ENCODE measurements at regions not wholly inside any gene's neighbourhood (a gene's known extent, or its start where the extent isn't known, plus 50 kb on each side); places are given as distances from the start of the nearest gene placed in this dataset.

DNA sequence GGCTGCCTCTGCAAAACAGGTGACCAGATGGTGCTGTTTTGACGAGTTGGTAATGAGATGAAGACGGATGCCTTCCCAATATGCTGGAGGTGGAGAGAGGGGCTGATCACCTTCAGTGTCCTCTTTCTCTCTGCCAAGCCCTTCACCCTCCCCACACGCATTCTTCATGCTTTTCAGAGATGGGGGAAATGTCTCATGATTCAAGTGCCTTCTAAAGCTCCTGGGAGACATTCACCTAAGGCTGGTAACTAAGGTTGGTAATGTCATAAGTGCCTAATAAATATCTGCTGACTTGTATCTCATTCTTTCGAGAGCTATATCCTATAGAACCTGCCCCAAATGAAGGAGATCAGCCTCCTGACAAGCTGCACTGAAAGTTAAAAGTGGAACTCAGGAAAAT, 86.2 kb upstream of the MBNL2 start:
- TF ChIP-seq CTCF (IDR thresholded peaks at IDR 0.05) (no peak), POLR2A (IDR thresholded peaks at IDR 0.05) (no peak)
